Kidney tubule cell (primary cell): ENCODE measurements at regions not wholly inside any gene's neighbourhood (a gene's known extent, or its start where the extent isn't known, plus 50 kb on each side); places are given as distances from the start of the nearest gene placed in this dataset.

Experiments
- DNase-seq: peaks from one replicate; pipeline ENCODE4 v3.0.0-alpha.2; 2018; ENCODE audit warnings: low spot score

- DNase-seq, result no peak
These were observed 123.5 kb downstream of the MBD2 start for GRCh38 chr18:54100920-54101470.

- DNase-seq, result no peak
These were observed 124.0 kb downstream of the MBD2 start for GRCh38 chr18:54100466-54100865.

DNA sequence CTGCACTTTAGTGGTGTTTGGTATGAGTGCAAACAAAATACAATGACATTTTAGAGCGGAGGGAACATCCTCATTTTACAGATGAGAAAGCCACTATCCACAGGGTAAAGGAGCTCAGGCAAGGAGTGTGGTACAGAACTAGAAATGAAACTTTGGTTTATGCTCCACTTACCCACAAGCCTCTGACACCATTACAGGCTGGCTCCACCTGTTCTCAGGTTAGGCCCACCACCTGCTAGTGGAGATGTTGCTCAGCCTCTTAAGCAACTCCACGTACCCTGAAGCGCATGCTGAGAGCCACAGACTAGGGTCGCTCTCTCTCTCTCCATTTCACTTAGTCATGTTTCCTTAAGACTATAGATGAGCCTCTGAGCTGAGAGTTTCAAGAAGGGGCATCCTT lies 130.0 kb downstream of the MBD2 start:
- DNase-seq, result no peak

- DNase-seq, result peak; percentile 83
These were observed 133.6 kb downstream of the MBD2 start for GRCh38 chr18:54090856-54091255.

- DNase-seq, result peak; percentile 62
These were observed 134.6 kb downstream of the MBD2 start for GRCh38 chr18:54089749-54090459.

DNA sequence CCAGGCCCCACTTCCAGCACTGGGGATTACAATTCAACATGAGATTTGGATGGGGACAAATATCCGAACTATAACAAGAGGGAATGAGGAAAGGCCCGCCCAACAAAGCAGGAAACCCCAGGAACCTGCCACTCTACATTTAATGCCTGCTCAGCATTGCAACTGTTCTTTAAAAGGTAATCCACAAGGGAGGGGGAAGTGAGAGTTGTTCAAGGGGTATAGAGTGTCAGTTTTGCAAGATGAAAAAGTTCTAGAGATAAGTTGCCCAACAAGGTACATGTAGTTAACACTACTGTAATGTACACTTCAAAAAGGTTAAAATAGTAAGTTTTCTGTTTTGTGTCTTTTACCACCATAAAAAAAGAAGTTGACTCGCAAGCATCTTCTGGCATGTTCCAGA lies 137.6 kb downstream of the MBD2 start:
- no peak for DNase-seq

DNA sequence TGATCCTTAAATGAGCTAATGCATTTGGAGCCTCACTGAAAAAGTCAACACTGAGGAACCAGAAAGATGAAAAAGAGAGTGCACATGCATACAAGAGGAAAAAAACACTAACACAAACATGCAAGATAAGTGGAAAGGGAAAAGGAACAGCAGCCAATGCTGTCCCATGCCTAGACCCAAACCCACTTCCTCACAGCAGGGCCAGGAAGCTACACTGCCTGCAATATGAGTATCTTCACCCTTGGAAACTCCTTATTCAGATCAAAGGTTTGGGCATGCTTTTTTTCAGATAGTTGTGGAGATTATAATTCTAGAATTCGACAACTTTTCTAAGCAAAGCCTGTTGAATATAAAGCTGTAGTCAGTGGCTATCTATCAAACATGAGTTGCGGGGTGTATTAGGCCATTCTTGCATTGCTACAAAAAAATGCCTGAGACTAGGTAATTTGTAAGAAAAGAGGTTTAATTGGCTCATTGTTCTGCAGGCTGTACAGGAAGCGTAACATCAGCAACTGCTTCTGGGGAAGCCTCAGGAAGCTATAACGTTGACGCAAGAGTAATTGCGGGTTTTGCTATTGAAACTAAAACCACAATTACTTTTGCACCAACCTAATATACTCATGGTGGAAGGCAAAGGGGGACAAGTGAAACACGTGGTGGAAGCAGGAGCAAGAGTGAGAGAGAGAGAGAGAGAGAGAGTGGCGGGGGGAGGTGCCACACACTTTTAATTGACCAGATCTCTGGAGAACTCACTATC lies 138.2 kb downstream of the MBD2 start:
- no peak for DNase-seq

DNA sequence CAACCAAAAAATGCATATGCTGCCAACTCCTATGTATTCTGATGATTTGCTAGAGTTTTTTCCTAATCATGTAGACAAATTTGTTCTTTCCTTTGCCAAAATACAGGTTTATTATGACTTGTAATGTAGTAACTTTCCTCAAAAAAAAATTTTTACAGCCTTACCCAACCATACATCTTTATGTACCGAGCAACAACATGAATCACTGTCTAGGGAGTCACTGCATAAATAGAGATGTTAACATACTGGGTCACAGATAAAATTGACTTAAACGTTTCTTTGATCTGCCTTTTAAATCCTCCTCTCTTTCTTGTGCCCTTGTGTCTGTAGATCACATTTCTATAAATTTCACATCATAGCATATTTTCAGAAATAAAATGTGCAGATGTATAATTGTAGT lies 143.6 kb downstream of the MBD2 start:
- no peak for DNase-seq

GRCh38 chr18:54076166-54076565 lies 148.3 kb downstream of the MBD2 start:
- peak; percentile 3 for DNase-seq

GRCh38 chr18:54075689-54076088 lies 148.8 kb downstream of the MBD2 start:
- DNase-seq, result peak; percentile 33

DNA sequence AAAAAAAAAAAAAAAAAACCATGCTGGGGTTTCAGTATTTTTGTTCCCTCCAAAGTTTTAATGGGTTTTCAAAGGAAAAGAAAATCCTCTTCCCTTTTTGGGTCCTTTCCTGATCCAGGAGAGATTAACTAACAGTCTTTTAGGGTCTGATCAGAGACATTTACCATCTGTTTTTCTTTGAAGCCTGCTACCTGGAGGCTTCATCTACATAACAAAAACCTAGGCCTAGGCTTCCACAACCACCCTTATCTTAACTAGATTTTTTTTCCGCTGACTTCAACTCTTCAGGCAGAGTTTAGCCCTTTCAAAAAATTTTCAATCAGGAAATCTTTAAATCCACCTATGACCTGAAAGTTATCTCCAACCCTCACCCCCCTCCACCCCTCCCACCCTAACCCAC lies 154.7 kb downstream of the MBD2 start:
- no peak for DNase-seq

GRCh38 chr18:54060343-54061005 lies 164.0 kb downstream of the MBD2 start:
- DNase-seq, result no peak

DNA sequence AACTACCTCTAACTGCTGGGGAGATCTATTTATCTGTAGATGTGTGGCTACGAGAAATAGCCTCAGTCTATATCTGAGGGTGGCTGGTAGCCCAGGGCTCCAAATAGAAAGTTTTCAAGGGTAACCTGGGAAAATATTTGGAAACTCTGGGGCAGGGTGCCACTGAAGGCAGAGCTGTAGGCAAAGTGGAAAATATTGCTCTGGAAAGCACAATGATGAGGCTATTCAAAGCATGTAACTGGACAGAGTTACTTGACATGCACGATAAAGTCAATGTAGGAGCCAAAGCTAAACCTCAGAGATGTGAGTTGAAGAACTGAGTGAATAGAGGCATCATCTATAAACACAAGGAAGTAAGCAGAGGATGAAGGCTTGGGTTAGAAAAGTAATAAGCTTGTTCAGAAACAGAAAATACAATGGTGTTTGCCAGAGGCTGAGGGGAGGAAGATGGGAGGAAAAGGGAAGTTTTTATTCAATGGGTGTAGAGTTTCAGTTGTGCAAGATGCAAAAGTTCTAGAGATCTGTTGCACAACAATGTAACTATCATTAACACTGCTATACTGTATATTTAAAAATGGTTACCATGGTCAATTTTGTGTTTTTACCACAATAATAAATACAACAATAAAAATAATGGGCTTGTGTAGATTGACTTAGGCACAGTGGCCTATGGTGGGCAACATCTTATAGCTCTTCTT lies 171.6 kb downstream of the MBD2 start:
- no peak for DNase-seq

GRCh38 chr18:54052259-54052658 lies 172.2 kb downstream of the MBD2 start:
- peak; percentile 27 for DNase-seq

- DNase-seq, result peak; percentile 14
These were observed 180.8 kb downstream of the MBD2 start for GRCh38 chr18:54043484-54044251.

GRCh38 chr18:54035927-54036326 lies 188.5 kb downstream of the MBD2 start:
- no peak for DNase-seq

GRCh38 chr18:54033052-54033451 lies 191.4 kb downstream of the MBD2 start:
- DNase-seq, result peak; percentile 86

DNA sequence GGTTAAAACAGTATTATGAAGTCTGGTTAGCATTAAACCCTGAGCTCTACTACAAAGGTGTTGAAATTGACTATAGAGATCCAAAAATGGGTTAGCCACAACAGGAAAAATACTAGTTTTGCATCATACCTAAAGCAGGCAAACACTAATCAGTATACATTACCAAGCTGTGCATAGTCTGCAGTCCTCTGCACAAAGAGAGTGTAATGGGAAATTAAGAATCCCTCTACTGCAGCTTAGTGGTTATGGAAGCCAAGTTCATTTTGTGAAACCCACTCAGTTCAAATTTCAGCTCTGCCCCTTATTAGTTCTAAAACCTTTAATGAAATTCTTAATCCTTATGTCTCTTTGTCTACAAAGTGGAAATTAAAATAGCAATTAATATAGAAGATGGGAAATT lies 192.1 kb downstream of the MBD2 start:
- DNase-seq, result no peak

GRCh38 chr18:54031243-54031642 lies 193.2 kb downstream of the MBD2 start:
- no peak for DNase-seq

DNA sequence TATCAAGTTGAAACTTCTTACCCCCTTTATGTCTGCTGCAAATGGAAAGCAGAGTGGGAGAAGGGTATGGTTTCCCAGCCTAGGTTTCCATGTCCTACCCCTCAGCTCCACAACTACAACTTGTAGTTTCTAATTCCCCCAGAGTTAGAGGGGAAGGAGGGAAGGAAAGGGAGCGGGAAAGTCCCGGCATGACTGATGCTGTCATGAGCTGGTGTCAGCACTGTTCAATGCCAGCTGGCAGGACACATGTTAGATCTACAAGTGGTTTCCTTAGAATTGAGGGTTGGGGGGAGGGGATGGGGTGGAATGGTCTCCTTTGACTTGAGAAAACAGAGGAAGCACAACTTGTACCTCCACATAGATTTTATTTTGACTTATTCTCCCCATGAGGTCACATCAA lies 194.0 kb downstream of the MBD2 start:
- DNase-seq, result peak; percentile 43

GRCh38 chr18:54023471-54023870 lies 201.0 kb downstream of the MBD2 start:
- no peak for DNase-seq
